ENCODE measurements at regions not wholly inside any gene's neighbourhood (a gene's known extent, or its start where the extent isn't known, plus 50 kb on each side); places are given as distances from the start of the nearest gene placed in this dataset.
A peak's percentile ranks its signal among the peaks of the same experiment; 100 is the strongest.
"Not testable (repeated sequence)": the region's sequence is repeated elsewhere in the genome, so short reads cannot be mapped to it uniquely, and the experiment has no call there.

- DNase-seq (ENCODE audit: low spot score) = no peak
These were observed 421.4 kb upstream of the NRSN1 start for GRCh38 chr6:23704479-23705052.

DNA sequence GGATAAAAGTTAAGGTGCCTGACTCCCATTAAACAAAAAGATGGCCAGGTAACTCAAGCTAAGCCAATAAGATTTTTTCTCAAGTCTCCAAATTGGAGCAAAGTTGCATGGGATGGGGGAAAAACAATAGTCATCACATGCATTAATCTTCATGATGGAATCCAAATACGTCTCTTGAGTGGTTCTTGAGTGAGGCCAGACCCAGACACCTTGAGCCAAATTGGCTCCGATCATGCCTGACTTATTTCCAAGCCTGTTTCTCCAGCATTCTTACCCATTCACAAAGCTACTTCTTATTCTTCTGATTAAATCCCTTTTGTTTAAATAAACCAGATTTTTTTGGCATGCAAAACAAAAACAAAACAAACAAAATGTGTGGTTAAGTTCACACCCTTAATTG is 420.3 kb upstream of the NRSN1 start:
- no peak for DNase-seq (ENCODE audit: low spot score)

DNA sequence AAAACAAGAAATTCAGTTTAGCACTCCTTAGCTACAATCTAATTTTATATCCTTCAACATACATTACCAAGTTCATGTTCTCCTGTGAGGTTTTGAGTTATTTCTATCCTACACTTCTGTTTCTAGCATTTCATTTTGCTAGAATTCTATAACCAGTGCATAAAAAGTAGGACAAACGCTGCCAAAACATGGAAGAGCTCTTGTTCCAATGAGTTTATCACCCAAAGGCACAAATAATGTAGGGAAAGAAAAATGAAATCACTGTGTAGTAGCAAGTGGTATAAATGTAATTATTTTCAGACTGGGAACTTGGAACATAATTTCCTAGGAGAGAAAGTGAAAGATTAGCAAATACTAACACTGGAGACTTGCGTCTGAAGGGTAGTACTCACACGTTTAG is 413.3 kb upstream of the NRSN1 start:
- DNase-seq (ENCODE audit: low spot score) = no peak

- DNase-seq (ENCODE audit: low spot score) = no peak
These were observed 412.8 kb upstream of the NRSN1 start for GRCh38 chr6:23713211-23713610.

GRCh38 chr6:23728707-23729106 is 397.3 kb upstream of the NRSN1 start:
- DNase-seq (ENCODE audit: low spot score) = peak; percentile 41

- DNase-seq (ENCODE audit: low spot score) = no peak
These were observed 394.4 kb upstream of the NRSN1 start for GRCh38 chr6:23731609-23732008.

DNA sequence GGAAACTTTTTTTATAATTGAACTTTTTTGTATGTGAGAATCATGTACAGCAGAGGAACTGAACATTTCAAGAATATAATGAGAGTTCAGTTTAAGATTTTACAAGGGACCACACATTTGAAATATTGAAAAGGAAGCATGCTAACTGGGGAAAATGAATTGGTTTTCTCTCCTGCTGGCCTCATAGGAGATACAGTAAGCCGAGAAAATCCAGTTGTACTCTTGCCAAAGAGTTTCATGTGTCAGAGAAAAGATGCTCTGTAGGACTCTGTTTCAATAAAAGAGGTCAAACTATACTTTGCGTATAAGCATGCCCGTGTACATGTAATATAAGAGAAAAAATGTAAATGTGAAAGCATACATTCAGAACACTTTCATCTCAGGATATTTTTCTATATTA is 393.5 kb upstream of the NRSN1 start:
- DNase-seq (ENCODE audit: low spot score) = no peak

- DNase-seq (ENCODE audit: low spot score) = no peak
These were observed 390.9 kb upstream of the NRSN1 start for GRCh38 chr6:23735151-23735550.

GRCh38 chr6:23736577-23736976 is 389.4 kb upstream of the NRSN1 start:
- DNase-seq (ENCODE audit: low spot score) = no peak

DNA sequence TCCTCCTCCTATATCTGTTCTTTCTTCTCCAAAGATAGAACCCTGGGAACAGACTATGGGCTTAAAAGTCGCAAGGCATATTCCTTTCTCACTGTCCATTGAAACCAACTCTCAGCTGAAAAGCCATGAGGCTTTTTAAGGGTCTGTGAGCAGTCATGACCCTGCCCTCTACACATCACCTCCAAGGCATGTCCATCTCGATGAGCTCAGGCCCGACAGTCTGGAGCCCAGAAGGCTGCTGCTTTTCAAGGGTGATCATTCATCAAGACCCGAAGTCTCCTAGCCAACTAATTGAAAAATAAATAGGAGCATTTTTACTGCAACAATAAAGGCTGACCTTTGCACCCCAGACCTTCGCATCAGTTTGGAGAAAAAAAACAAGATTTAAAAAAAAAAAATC is 378.8 kb upstream of the NRSN1 start:
- DNase-seq (ENCODE audit: low spot score) = no peak

DNA sequence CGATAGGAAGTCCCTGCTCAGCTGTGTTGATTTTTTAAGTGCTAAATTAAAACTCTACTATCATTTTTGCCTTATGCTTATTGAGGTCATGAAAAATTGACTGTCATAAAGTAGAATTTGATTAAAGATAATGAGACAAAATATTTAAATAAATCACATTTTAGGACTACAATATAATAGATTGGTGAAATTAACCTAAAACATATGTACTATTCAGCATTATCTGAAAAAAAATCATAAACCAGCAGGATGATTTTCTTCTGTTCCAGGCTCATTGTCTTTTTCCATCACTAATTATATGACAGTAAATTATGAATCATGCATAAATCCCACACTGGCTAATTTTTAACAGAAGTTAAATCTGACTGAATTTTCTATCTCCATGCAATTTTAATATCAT is 373.6 kb upstream of the NRSN1 start:
- no peak for DNase-seq (ENCODE audit: low spot score)

DNA sequence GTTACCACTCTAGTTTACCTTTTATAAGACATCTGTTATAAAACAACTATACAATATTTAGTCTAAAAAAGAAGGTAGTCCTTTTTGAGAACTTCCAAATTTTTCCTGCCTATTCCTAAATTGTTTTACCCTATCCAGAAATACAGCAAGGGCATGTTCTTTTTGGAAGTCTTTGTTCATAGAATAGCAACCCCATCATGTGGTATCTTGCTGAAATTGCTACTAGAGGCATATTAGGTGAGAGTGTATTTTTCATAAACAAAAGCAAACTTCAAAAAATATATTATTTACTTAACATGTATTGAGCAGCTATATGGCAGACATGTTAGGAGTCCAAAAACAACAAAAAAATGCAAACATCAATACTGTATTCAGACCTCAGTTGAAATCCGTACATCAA is 371.8 kb upstream of the NRSN1 start:
- DNase-seq (ENCODE audit: low spot score) = peak; percentile 18

DNA sequence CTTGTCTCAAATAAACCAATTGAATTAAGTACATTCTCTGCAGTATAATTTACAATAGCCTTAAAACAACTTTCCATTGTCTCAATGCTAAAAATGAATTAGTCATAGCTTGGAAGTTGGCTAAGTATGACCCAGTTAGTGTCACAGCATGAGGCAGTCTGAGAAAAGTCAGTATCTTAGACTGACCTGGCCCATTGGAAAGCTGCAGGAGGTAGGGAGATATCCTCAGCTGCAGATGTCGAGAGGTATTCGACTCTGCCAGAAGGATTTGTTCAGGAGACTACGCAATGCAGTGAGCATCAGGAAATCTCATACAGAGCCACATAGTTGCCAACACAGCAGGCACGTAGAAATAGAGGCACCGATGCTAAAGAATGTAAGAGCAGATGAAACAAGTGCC is 350.9 kb upstream of the NRSN1 start:
- DNase-seq (ENCODE audit: low spot score) = no peak

DNA sequence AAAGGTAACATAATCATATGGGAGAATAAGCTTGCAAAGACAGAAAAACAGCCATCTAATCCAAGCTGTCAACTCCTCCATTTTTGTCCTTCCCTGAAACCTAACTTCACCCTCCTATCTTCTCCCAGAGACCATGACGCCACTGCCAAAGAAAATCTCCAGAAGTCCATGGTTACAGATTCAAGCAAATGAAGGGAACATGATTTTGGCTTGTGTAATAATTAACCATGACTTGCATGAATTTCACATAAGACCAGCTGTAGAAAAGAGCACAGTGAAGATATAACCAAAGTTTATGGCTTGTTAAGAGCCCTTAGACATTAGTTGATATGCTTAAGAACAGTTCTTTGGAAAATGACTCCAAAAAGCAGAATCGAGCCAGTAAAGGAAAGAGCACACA is 342.1 kb upstream of the NRSN1 start:
- no peak for DNase-seq (ENCODE audit: low spot score)

- DNase-seq (ENCODE audit: low spot score) = no peak
These were observed 341.6 kb upstream of the NRSN1 start for GRCh38 chr6:23784301-23784919.

DNA sequence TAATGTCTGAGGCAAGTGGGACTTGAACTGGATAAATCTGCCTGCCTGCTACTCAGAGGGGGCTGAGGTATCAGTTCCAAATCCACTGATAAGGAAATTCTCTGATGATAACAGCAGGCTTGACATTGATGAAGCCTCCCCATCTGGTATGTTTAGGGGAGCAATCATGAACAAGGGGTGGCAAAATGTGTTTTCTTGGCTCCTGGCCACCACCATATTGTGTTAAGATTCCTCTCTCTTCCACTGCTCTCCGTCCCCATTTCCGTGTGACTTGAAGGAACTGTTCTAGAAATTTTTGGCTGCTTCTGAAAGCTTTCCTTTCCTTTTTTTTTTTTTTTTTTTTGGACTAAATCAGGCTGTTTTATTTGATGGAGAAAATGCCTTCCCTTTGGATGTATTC is 335.3 kb upstream of the NRSN1 start:
- no peak for DNase-seq (ENCODE audit: low spot score)

DNA sequence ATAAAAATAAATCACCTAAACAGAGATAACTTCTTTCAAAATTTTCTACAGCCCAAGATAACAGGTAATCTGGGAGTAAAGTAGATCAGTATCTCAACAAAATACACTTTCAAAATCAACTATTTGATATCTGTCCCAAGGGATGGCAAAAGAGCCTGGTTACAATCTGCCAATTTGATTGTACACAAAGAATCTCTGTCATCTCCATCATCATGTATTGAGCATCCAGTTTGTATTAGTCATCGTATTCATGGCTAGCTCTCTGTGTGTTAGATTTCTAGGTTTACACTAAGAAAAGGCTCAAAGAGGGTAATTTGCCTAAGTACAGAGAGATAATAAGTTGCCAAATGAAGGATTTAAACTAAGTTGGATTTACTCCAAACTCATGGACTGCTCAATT is 329.0 kb upstream of the NRSN1 start:
- no peak for DNase-seq (ENCODE audit: low spot score)

GRCh38 chr6:23804289-23804688 is 321.7 kb upstream of the NRSN1 start:
- peak; percentile 24 for DNase-seq (ENCODE audit: low spot score)

GRCh38 chr6:23821141-23821540 is 304.9 kb upstream of the NRSN1 start:
- not testable (repeated sequence) for DNase-seq (ENCODE audit: low spot score)

- DNase-seq (ENCODE audit: low spot score) = no peak
These were observed 302.6 kb upstream of the NRSN1 start for GRCh38 chr6:23823421-23823820.

DNA sequence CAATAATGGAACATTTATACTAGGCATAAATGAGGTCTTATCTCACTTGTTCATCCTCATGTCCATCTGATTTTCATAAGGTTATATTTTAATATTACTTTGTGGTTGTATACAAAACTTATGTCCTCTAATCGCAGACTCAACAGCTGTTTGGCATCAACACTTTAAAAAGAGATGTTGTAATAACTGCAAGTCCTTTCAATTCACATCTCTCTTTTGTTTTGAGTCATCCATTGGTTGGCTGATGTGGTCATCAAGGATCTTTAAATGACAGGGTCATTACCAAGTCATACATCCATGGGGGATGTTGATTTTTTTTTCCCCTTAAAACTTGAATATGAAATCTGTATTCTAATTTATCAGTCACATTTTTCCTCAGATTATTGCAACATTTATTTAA is 299.4 kb upstream of the NRSN1 start:
- DNase-seq (ENCODE audit: low spot score) = no peak

DNA sequence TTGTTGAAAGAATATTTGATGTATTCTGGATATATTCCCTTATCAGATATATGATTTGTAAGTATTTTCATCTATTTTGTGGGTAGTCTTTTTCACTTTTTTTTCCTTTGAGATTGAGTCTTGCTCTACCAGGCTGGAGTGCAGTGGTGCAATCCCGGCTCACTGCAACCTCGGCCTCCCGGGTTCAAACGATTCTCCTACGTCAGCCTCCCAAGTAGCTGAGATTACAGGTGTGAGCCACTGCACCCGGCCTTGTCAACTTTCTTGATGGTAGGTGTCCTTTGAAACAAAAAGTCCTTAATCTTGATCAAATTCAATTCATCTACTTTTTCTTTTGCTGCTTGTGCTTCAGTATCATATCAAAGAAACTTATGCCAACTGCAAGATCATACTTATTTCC is 297.2 kb upstream of the NRSN1 start:
- no peak for DNase-seq (ENCODE audit: low spot score)

GRCh38 chr6:23841116-23841515 is 284.9 kb upstream of the NRSN1 start:
- DNase-seq (ENCODE audit: low spot score) = no peak

DNA sequence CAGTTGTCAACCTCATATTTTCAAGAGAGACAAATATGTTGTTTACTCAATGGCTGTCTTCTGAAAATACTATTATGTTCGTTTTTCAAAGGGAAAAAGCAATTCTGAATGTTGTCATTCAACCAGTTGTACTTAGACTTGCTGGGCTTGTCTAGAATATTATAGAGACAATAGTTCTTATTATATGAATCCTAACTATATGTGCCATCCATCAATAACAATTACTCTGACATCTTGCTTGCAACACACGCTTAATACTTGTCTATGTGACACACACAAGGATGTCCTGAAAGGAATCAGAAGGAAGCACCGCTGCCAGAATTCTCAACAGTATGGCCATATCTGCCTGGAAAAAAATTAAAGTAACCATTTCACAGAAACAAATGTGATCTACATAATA is 283.3 kb upstream of the NRSN1 start:
- no peak for DNase-seq (ENCODE audit: low spot score)
